ENCODE measurements at regions not wholly inside any gene's neighbourhood (a gene's known extent, or its start where the extent isn't known, plus 50 kb on each side); places are given as distances from the start of the nearest gene placed in this dataset.

- CTCF ChIA-PET: no interaction called here
- Histone ChIP-seq H3K14ac (replicated peaks; ENCODE audit: low read depth, low read length) (no peak overlapping the region), H2BK15ac (ENCODE audit: low read depth, low read length) (no peak overlapping the region), H3K4me2 (ENCODE audit: low read depth, low read length) (no peak overlapping the region), H2BK5ac (ENCODE audit: low read depth, low read length, poor library complexity, severe bottlenecking) (no peak overlapping the region), H2BK120ac (ENCODE audit: low read depth, low read length) (no peak overlapping the region), H4K5ac (ENCODE audit: low read depth, low read length) (no peak overlapping the region), H3K4me3 (ENCODE audit: insufficient read depth, low read depth, low read length) (no peak overlapping the region), H2BK20ac (ENCODE audit: low read depth, low read length) (no peak overlapping the region), H3K18ac (ENCODE audit: low read depth, low read length) (no peak overlapping the region), H3K79me1 (ENCODE audit: low read depth in 1 of 2, low read length in 2 of 2) (no peaks in the 10 kb centered on the region), H3K9ac (ENCODE audit: low read depth, low read length) (no peak overlapping the region), H3K27ac (ENCODE audit: insufficient read depth, low read length) (no peak overlapping the region), H3K23ac (ENCODE audit: low read depth, low read length) (no peak overlapping the region), H2AK5ac (ENCODE audit: low read depth, low read length) (no peak overlapping the region), H4K20me1 (ENCODE audit: insufficient read depth, low read length) (no peaks in the 10 kb centered on the region), H3K56ac (ENCODE audit: extremely low read depth, insufficient read depth, low read length) (no peak overlapping the region), H2AK9ac (replicated peaks; ENCODE audit: low read depth, low read length, poor library complexity) (no peak overlapping the region), H3K9me3 (ENCODE audit: control insufficient read depth, insufficient read depth, low read length) (0 out of 2 replicates have a peak, but pooled peaks cover 4% of the 10 kb centered on the region), H4K8ac (ENCODE audit: low read depth in 2 of 2, low read length in 2 of 2) (no peak overlapping the region), H3K4me1 (ENCODE audit: control insufficient read depth, insufficient read depth, low read length) (no peaks in the 10 kb centered on the region), H3K36me3 (ENCODE audit: control insufficient read depth, insufficient read depth, low read length) (no peaks in the 10 kb centered on the region), H3K4ac (ENCODE audit: low read depth, low read length) (no peak overlapping the region), H2AFZ (replicated peaks; ENCODE audit: low read length, poor library complexity) (no peak overlapping the region), H3K9me1 (ENCODE audit: insufficient read depth, low read length) (no peaks in the 10 kb centered on the region), H3K27me3 (ENCODE audit: control insufficient read depth, insufficient read depth, low read length) (no peaks in the 10 kb centered on the region), H4K91ac (ENCODE audit: insufficient read depth, low read depth, low read length) (no peak overlapping the region)
- in situ Hi-C loops (cut with MboI; ENCODE audit: low sequenced_read_pairs) (no loop called here), intact Hi-C loops (cut with micrococcal nuclease) (no loop called here), dilution Hi-C loops (cut with HindIII; ENCODE audit: low sequenced_read_pairs, unreplicated experiment) (no loop called here)
- POLR2A ChIA-PET (ENCODE audit: unreplicated experiment): no interaction called here
- BruUV-seq (replicated peaks): no TSS peak
- ATAC-seq (ENCODE audit: low read depth) (no peak), DNase-seq (no peak)
- no CpG with 5 or more reads among the region's 3 CpGs for WGBS, 2 experiments (ENCODE audit: extremely low coverage in 2 of 2, insufficient read length in 1 of 2)
- TF ChIP-seq MAZ (IDR thresholded peaks at IDR 0.05; ENCODE audit: borderline replicate concordance, low read depth, low read length): no peak
- TF ChIP-seq RFX5 (IDR thresholded peaks at IDR 0.05; ENCODE audit: low read depth, low read length): no peak
- peak; percentile 62 for TF ChIP-seq CEBPB (IDR thresholded peaks at IDR 0.05; ENCODE audit: low read depth, low read length)
- no peak for TF ChIP-seq CHD1 (IDR thresholded peaks at IDR 0.05; ENCODE audit: low read depth, low read length)
Measured at GRCh38 chr9:84439250-84439649, 98.7 kb upstream of the SLC28A3 start.

All from IMR-90 (cell line).